ELR (cell line): ENCODE measurements at regions not wholly inside any gene's neighbourhood (a gene's known extent, or its start where the extent isn't known, plus 50 kb on each side); places are given as distances from the start of the nearest gene placed in this dataset.

Experiments used
- DNase-seq: peaks from one replicate; pipeline ENCODE4 v3.0.0-alpha.2; 2015; ENCODE audit warnings: low read depth

DNA sequence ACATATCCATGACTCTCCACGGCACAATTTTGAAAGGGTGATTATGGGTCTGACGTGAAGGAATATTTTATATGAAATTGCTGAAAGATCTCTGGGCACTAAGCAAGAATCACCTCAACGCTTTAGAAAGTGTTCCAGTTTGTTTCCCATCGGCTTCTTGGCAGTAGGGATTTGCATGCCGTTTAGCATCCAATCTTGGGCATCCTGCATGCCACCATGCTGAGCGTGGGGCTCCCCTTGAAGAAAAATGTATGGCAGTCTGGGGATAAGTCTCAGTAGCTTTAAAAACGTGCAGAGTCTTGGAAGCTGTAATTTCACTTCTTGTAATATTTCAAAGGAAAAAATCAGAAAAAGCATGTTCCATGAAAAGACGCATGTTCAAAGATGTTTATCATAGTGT is 151.7 kb downstream of the DMRT2 start:
- no peak for DNase-seq

GRCh38 chr9:1202512-1203280 is 152.5 kb downstream of the DMRT2 start:
- no peak for DNase-seq

DNA sequence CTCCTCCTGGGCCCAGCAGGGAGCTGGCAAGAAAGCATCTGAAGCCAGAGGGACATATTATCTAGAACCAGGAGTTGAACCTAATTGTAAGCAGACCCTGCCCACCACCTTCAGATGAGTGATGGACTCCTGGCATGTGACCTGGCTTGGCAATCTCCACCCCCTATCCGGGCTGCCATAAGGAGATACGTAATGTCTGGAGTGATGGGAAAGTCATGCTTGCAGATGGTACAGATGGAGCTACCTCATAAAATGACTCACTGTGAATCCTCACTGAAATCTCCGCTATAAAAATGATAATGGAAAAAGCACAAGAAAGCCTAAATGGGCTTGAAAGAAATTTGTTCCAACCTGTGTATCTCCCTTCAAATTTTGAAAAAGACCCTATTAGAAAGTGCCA is 157.5 kb downstream of the DMRT2 start:
- peak; percentile 76 for DNase-seq

DNA sequence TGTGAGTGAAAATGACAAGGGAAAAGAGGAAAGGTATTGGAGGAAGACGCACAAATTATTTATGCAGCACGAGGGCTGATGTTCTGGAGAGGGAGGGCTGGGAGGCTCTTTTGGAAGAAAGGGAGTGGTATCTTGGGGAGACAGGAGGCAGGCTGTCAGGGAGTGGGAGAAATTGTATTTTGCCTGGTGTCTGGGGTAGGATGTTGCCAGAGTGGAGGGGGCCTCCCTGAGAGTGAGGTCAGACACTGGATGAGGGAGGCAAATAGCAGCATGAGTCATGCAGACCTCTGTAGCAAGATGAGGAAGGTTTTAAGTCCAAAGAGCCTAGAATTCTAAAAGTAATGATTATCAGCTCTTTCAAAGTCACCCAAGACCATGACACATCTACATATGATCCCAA is 158.0 kb downstream of the DMRT2 start:
- peak; percentile 72 for DNase-seq

DNA sequence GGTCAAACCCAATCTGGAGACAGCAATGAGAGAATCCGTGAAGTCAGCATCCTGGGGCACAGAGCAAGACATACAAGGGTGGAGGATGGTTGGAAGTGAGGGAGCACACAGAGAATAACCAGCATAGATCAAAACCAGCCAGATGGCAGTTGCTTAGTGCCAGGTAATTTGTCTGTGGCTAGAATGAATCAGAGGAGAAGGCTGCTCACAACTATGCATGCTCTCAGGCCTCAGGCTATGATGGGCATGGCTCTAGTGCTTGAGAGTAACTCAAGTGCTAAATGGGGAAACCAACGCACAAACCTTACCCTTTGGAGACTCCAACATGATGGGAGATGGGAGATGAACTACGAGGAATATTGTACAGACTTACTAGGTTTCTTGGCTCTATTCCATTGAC is 160.8 kb downstream of the DMRT2 start:
- DNase-seq, result peak; percentile 22

- peak; percentile 64 for DNase-seq
These were observed 166.4 kb downstream of the DMRT2 start for GRCh38 chr9:1216532-1216931.

GRCh38 chr9:1217076-1217475 is 166.9 kb downstream of the DMRT2 start:
- DNase-seq, result peak; percentile 40

DNA sequence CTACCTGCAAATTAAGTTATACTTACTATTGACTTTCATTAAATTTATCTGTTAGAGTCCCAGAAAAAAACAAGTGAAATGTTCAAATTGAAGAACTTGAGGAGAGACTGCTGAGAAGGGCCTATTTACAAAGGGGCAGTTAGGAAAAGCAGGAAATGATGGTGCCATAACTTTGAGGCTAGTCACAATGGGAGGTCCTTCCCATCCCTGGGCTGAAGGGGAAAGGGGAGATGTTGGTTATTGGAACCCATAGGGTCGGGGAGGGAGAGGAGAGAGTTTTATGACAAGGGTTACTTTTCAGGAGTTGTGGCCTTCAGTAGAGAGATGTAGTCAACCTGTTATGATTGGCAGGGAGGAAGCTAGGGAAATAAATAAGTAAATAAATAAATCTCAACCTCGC is 169.1 kb downstream of the DMRT2 start:
- DNase-seq, result peak; percentile 61

DNA sequence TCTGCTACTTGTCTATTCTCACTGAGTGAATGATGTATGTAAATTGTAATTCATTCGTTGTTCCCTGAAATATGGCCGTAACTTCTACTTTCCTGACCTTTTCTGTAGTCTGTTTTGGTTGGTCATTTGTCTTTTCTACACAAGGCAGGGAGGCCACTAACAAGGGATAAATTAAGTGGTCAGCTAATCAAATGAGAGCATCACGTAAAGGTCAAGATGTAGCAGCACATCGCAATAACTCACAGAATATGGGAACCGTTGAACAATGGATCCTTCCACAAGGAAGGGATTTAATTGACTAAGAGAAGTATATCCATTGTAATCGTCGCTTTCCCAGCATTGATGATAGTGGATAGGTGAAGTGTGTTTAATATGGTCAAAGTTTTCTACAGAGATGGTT is 171.1 kb downstream of the DMRT2 start:
- DNase-seq, result no peak

DNA sequence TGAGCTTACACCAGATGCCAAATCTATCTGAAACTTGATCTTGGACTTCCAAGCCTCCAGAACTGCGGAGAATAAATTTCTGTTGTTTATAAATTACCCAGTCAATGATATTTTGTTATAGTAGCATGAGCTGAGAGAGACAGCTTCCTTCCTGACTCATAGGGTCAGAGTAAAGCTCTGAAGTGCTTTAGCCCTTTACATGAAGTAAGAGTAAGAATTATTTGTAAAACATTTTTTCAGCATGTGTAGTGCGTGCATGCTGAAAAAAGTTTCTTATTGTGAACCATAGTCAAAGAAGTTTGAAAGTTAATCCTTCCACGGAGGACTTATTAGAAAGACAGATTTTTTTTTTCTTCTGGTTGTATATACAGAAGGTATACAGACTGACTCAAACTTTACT is 172.4 kb downstream of the DMRT2 start:
- peak; percentile 63 for DNase-seq

DNA sequence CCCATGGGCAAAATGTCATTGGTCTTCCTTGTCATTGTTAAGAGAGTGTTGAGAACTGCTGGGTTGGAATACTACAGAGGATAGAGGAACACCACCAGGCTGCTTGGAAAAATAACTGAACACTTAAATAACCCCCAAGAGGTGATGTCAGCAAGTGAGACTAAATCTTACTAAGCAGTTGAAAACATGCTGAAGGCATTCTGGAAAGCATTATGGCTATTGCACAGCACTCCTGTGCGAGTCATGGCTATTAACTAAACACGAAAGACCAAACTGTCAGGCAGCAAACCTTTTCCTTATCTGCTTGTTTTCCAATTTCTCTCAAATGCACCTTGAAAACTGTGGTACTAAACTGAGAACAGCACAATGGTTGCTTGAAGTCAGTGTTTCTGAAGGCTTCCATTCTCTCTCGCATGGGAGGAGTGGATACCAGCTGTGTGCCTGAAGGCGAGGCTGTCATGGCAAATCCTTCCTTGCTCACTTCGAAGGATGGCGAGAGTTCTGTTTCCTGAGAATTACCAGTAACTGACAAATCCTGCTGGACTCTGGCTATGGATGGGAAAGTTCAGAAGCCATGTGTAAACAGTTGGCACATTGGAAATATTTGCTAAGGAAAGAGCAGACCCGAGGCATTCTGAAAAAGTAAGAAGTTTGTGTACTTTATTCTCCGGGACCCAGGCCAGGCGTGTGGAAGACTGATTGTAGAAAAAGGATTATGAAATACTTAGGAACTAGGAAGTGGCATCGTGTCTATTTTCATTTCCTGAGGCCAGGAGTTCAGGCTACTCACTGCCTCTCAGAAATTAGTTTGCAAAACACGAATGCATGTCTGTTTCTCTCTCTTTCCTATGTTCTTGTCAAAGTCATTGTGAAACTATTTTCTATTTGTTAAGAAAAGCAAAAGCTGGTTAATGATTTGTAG is 182.1 kb downstream of the DMRT2 start:
- peak; percentile 54 for DNase-seq

GRCh38 chr9:1233568-1233967 is 183.4 kb downstream of the DMRT2 start:
- DNase-seq, result no peak

DNA sequence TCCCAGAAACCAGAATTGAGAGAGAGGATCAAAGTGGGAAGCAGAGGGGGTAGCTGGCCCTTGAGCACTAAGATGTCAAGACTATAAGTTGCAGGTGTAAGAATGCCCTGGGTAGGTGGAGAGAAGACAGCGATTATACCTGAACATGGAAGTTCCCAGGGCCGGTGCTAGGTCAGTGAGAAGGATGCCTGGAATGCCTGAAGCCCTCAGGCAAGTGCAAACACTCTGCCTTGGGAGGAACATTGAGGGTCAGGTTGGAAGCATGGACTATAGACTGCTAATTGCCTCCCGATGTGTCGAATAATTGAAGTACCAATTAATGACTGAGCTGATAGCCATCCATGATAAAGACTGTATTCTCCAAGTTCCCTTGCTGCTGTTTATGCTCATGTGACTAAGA is 185.5 kb downstream of the DMRT2 start:
- no peak for DNase-seq

- no peak for DNase-seq
These were observed 185.9 kb downstream of the DMRT2 start for GRCh38 chr9:1236061-1236460.

DNA sequence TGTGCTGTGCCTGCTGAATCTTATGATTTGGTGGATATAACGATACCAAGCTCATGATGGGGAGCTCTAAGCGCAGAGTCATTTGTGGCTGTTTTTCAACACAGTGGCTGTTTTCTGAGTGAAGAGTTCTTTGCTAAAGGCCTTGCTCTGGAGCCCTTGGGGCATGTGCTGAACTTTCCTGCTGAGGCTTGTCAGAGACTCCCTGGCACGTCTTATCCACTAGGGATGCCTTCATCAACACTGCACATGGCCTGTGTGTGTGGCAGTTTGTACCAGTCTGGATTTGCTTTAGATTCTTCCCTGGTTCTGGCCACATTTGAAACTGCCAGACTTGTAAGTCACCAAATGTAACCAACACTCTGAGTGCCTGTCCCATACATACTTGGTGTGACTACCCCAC is 188.2 kb downstream of the DMRT2 start:
- DNase-seq, result no peak

DNA sequence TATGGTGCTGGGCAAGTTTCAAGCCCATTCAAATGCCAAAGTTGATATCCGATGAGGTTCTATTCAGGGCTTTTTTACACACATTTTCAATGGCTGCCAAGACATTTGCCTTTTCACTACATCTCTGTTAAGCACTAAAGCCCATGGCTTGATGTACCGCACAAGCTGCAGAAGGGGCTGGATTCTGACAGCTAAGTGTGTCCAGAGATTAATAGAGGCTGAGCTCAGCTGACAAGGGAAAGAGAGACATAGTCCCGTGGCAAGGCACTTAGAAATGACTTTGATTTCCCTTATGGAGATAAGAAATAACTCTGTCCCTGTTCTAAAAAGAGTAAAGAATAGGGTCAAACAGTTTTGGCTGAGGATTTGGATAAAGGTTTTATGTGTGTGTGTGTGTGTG is 198.6 kb downstream of the DMRT2 start:
- no peak for DNase-seq

DNA sequence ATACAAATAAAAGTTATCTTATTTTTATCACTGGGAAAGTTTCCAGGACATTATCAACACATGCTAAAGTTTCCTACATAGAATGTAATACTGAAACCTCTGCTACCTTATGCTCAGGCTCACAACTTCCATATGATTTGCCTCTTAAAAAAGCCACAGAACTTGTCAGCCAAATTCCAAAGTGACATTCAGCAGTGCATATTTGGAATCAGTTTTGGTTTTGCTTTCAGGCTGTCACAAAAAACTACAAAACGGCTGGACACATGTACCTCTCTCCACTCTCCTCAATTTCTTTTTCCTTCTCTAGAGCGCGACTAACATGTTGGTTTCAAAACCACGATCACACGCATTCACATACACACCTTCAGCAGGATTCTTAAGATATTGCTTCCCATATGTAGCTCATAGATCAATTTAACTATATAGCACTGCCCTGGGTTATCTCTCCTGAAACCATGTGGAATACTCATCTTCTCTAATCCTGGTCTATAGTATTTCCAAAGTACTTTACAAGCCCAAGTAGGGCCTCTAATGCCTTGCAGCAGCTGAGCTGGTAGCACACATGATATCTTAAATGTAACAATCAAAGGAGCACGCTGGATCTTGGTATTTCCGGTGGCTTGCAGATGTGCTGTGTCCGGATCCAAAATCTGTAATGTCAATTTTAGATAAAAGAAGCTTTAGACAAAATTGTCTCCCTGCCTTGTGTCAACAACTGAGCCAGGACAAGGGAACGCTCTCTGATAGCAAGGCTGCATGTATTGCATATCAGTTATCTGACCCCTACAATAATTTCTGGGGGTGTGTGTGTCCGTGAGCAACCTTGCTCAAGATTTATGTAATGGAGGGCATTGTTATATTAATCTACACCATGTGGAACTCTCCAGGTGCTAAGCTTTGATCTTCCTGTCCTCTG is 203.2 kb downstream of the DMRT2 start:
- no peak for DNase-seq

DNA sequence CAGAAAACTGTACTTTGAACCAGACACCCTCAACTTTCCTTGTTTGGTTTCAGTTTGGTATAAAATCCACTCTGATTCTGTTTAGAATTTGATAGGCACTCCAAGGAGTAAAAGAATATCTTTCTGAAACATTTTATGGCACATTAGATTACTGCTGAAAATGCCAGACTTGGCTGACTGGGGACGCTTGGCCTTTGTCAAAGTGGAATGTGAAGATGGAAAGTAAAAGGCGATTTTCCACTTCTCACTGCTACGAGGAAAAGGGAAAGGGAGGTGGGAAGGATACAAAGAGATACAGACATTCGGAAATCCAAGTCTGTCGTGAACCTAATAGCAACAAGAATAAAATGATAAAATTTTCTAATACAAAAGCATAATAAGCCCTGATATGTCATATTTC is 203.9 kb downstream of the DMRT2 start:
- DNase-seq, result no peak

GRCh38 chr9:1256178-1256577 is 206.0 kb downstream of the DMRT2 start:
- no peak for DNase-seq

DNA sequence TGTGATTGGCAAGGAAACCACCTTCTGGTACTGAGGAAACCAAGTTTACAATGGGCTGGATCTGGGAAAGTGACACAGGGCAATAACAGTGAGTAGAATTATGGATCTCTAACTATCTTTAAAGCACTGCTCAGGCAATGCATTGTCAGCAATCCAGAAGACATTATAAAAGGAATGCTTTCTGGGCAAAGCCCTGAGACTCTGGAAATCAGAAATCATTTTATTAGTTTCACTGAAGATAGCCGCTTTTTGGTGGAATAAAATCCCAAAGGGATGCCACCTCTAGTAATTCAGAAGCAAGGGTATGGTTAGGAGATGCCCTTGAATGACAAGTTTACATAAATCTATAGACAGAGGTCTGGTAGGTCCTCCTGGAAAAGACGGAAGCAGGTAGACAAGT is 211.1 kb downstream of the DMRT2 start:
- no peak for DNase-seq

GRCh38 chr9:1261879-1262766 is 212.0 kb downstream of the DMRT2 start:
- no peak for DNase-seq
